Choroid plexus epithelial cell (primary cell): ENCODE measurements at regions not wholly inside any gene's neighbourhood (a gene's known extent, or its start where the extent isn't known, plus 50 kb on each side); places are given as distances from the start of the nearest gene placed in this dataset.

Experiments
- DNase-seq: peaks from one replicate; pipeline ENCODE4 v3.0.0-alpha.2; 2010; ENCODE audit warnings: low read depth
- H3K4me3 ChIP-seq: 2 replicates; pipeline ENCODE4 v1.5.1; 2011; ENCODE audit warnings: low read depth, mild to moderate bottlenecking, control low read depth, low read length, moderate library complexity
- TF ChIP-seq, protein P1 (sequence below): conservative IDR thresholded peaks from 2 replicates; pipeline ENCODE4 v1.5.1; 2011; ENCODE audit warnings: low read depth, mild to moderate bottlenecking, control low read depth, inconsistent platforms, low read length, moderate library complexity

DNA sequence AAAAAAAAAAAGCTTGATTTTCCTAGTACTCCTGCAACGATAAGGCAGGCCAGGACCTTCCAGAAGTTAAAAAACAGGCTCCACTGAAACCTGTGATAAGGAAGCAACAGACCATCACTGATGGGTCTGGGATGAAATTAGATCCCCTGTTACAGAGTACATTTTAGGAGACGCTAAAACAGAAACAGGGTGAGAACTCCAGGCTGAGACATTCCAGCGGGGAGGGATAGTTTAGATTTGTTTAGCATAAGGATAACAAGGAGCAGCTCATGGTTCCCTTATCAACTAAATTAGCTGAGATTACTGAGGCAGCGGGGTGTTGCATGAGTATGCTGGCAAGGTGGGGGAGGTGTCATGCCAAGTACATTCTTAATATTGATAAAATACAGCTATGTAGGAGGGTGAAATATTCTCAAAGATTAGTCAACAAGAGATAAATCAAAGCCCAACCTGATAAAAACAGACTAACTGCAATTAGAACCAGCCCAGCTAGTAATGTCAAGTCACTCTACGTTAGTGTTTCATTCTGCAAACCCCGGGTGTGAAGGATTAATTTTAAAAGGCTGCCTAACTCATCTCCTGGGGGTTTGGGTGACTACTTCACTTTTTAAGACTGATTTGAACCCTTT, 75.0 kb upstream of the BZW1 start:
- no peak overlapping the region for H3K4me3 ChIP-seq
- no peak for DNase-seq
- TF ChIP-seq, protein P1, sequence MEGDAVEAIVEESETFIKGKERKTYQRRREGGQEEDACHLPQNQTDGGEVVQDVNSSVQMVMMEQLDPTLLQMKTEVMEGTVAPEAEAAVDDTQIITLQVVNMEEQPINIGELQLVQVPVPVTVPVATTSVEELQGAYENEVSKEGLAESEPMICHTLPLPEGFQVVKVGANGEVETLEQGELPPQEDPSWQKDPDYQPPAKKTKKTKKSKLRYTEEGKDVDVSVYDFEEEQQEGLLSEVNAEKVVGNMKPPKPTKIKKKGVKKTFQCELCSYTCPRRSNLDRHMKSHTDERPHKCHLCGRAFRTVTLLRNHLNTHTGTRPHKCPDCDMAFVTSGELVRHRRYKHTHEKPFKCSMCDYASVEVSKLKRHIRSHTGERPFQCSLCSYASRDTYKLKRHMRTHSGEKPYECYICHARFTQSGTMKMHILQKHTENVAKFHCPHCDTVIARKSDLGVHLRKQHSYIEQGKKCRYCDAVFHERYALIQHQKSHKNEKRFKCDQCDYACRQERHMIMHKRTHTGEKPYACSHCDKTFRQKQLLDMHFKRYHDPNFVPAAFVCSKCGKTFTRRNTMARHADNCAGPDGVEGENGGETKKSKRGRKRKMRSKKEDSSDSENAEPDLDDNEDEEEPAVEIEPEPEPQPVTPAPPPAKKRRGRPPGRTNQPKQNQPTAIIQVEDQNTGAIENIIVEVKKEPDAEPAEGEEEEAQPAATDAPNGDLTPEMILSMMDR: no peak

DNA sequence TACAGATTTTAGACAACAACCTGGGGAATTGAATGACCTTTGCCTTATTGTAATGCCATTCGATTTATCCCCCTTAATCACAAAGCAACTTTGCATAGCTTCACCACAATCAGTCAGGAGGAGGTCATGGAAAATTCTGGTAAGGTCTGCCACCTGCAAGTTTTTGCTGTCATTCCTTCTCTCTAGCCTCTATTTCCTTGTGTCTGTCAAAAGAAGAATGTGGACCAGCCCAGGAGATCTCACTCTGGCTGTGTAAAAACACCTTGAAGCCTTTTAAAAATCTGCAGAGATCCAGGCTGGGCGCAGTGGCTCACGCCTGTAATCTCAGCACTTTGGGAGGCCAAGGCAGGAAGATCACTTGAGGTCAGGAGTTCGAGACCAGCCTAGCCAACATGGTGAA, 74.1 kb upstream of the BZW1 start:
- TF ChIP-seq, protein P1: no peak
- no peak overlapping the region for H3K4me3 ChIP-seq
- no peak for DNase-seq

DNA sequence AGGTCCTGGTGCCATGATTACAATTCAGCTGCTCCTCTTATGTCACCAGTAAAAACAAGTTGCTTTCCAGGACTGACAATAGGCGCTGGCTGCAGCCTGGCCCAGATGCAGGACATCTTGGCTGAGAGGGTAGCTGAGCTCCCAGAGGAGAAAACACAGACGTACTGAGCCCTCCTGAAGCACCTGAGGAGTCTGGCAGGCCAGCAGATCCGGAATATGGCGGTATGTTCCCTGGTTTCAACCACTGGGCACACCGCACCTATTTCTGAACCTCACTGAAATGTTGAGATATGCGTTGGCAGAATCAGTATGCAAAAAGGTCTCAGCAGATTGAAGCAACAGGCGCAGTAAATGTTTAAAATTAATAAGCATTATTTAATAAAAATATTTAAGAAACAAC, 73.1 kb upstream of the BZW1 start:
- DNase-seq: no peak
- TF ChIP-seq, protein P1: no peak

DNA sequence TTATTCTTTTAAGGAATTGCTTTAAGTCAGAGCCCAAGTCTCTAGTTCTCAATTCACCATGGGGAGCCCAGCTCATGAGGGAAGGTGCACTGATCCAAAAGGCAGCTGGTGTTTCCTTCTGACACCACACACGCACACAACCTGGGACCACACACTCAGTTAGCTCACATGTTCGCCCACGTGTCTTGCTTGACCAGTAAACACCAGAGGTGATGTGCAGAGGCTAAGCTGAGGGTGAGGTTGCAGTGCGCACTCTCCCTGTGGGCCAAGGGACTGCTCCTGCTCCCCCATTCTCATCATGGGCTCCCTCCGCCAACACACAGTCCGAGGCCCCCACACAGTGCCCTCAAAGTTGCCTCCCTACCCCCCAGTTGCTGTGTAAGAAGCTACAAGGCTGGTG, 70.8 kb upstream of the BZW1 start:
- no peak overlapping the region for H3K4me3 ChIP-seq
- DNase-seq: no peak
- TF ChIP-seq, protein P1: no peak

More for the DNA sequence above, 73.1 kb upstream of the BZW1 start:
- no peak overlapping the region for H3K4me3 ChIP-seq

DNA sequence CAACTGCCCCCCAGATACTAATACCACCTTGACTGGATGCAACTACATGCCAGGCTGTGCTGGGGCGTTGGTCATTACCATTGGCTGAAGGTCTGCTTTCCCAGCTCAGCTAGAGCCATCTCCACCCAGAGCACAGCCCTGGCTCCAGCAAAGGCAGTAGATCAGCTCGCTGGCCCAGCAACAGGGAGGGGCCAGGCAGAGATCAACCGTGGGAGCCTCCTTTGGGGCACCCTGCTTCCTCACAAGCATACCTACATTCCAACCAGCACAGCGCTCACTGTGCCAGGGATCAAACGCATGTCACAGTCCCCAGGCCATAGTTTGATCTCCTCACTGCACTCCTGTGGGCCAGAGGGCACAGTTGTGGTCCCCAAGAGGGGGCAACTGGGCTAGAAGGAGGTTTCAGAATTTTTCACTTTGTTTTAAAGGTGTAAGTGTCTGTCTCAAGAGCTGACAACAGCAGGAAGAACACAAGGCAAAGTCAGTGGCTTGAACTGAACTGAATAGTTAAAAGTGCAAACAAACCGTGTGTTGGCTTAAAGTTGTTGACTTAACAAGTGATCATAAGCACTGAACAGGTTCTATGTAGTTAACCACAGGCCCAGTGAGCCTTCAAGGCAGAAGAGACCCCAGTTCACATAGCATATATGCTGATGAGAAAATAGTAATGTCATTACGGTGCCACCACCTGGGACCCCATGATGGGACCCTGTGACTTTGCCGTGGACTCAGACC, 70.1 kb upstream of the BZW1 start:
- TF ChIP-seq, protein P1: no peak
- no peak overlapping the region for H3K4me3 ChIP-seq
- no peak for DNase-seq

DNA sequence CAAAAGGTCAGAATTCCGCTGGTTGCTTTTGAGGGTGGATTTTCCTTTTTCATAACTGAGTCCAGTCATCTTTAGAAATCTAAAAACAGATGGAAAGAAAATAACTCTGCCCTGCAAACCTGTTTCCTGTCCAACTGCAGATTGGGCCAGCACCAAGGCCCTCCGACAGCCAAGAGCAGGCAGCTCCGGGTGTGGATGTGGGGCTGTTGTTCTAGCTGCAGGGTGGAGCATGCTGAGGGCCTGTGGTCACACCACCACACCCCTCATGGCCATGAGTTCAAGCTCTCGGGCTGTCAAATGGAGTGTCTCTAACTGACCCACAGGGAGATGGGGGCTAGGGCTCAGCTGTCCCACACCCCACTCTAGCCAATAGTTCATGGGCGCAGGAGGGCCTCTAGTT, 69.3 kb upstream of the BZW1 start:
- TF ChIP-seq, protein P1: no peak
- peak; percentile 69 for DNase-seq
- no peak overlapping the region for H3K4me3 ChIP-seq
